Osteocyte (in vitro differentiated cells): ENCODE measurements at regions not wholly inside any gene's neighbourhood (a gene's known extent, or its start where the extent isn't known, plus 50 kb on each side); places are given as distances from the start of the nearest gene placed in this dataset.

ENCODE experiments used
- DNase-seq: peaks from one replicate; pipeline ENCODE4 v3.0.0; 2021; ENCODE audit warnings: mixed read lengths; ENCODE audit not compliant: unreplicated experiment; ENCODE audit errors: extremely low spot score
- H3K27ac Mint-ChIP-seq: one replicate; pipeline ENCODE4 v1.8.0; 2021; ENCODE audit warnings: mild to moderate bottlenecking, mixed read lengths; ENCODE audit not compliant: unreplicated experiment
- H3K27me3 Mint-ChIP-seq: one replicate; pipeline ENCODE4 v1.8.0; 2021; ENCODE audit warnings: mixed read lengths; ENCODE audit not compliant: unreplicated experiment
- H3K36me3 Mint-ChIP-seq: one replicate; pipeline ENCODE4 v1.8.0; 2021; ENCODE audit warnings: mixed read lengths; ENCODE audit not compliant: unreplicated experiment
- H3K4me1 Mint-ChIP-seq: one replicate; pipeline ENCODE4 v1.8.0; 2021; ENCODE audit warnings: mixed read lengths; ENCODE audit not compliant: unreplicated experiment
- H3K4me3 Mint-ChIP-seq: one replicate; pipeline ENCODE4 v1.8.0; 2021; ENCODE audit warnings: mild to moderate bottlenecking, moderate library complexity, mixed read lengths; ENCODE audit not compliant: unreplicated experiment
- H3K9me3 Mint-ChIP-seq: one replicate; pipeline ENCODE4 v1.8.0; 2021; ENCODE audit warnings: mixed read lengths; ENCODE audit not compliant: unreplicated experiment
- TF ChIP-seq, protein P1 (sequence below): fragments of 200-600 bp; sonication (generic); IDR thresholded peaks from 2 replicates; pipeline ENCODE4 v1.5.0; 2021; ENCODE audit warnings: antibody characterized with exemption, mild to moderate bottlenecking, moderate library complexity

DNA sequence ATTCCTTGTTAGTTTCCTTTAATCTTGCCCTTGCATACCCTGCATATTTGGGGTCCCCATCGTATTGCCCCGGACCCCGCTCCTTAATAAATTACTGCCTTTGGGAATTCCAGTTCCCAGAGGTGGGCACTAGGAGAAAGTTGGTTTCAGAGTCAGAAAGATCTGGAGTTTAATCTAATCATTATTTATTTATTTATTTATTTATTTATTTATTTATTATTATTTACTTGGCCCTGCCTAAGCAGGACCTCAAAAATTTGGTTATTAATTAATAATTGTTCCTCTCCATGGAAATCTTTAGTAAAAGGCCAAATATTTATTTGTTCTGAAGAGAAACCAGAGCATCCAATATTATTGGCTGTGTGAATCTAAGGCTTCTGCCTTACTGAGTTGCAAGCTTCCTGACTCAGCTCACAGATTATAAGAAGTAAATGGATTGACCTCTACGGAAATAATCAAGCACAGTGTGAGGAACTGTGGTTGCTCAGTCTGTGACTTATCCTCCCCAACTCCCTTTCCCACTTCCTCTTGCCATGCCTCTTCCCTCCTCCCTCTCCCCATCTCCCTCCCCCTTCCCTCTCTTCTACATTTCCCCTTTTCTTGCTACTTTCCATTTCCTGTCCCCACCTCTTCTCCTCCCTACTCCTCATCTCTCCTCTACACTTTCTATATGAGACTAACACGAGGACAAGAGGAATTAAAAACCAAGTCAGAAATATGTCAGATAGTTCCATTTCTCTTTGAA, 61.5 kb upstream of the AP1S2 start:
- no peaks in the 10 kb centered on the region for H3K36me3 Mint-ChIP-seq
- peaks cover 20% of the 10 kb centered on the region for H3K27me3 Mint-ChIP-seq
- peaks cover 7% of the 10 kb centered on the region for H3K9me3 Mint-ChIP-seq
- no peak for DNase-seq
- peaks cover 2% of the 10 kb centered on the region for H3K4me1 Mint-ChIP-seq
- TF ChIP-seq, protein P1, sequence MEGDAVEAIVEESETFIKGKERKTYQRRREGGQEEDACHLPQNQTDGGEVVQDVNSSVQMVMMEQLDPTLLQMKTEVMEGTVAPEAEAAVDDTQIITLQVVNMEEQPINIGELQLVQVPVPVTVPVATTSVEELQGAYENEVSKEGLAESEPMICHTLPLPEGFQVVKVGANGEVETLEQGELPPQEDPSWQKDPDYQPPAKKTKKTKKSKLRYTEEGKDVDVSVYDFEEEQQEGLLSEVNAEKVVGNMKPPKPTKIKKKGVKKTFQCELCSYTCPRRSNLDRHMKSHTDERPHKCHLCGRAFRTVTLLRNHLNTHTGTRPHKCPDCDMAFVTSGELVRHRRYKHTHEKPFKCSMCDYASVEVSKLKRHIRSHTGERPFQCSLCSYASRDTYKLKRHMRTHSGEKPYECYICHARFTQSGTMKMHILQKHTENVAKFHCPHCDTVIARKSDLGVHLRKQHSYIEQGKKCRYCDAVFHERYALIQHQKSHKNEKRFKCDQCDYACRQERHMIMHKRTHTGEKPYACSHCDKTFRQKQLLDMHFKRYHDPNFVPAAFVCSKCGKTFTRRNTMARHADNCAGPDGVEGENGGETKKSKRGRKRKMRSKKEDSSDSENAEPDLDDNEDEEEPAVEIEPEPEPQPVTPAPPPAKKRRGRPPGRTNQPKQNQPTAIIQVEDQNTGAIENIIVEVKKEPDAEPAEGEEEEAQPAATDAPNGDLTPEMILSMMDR = no peak
- no peak overlapping the region for H3K4me3 Mint-ChIP-seq
- no peak overlapping the region for H3K27ac Mint-ChIP-seq

DNA sequence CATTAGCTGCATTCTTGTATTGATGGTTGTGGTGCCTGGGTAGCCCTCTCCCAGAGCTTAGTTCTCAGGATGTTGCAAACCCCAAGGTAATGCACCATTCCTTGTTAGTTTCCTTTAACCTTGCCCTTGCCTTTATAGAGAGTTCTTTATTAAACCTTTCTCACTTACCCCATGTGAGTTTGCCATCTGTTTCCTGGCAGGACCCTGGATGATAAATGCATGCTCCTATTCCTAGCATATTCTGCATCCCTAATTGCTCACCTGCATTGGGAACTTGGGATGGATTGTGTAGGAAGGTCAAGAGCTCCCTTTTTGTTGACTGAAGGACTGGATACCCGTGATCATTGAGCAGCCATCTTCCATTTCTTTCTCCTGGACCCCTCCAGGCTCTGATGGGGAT, 59.9 kb upstream of the AP1S2 start:
- H3K4me3 Mint-ChIP-seq = no peak overlapping the region
- H3K4me1 Mint-ChIP-seq = peaks cover 2% of the 10 kb centered on the region
- TF ChIP-seq, protein P1 = no peak
- peaks cover 7% of the 10 kb centered on the region for H3K9me3 Mint-ChIP-seq
- no peak overlapping the region for H3K27ac Mint-ChIP-seq
- no peak for DNase-seq
- peaks cover 23% of the 10 kb centered on the region for H3K27me3 Mint-ChIP-seq
- no peaks in the 10 kb centered on the region for H3K36me3 Mint-ChIP-seq

DNA sequence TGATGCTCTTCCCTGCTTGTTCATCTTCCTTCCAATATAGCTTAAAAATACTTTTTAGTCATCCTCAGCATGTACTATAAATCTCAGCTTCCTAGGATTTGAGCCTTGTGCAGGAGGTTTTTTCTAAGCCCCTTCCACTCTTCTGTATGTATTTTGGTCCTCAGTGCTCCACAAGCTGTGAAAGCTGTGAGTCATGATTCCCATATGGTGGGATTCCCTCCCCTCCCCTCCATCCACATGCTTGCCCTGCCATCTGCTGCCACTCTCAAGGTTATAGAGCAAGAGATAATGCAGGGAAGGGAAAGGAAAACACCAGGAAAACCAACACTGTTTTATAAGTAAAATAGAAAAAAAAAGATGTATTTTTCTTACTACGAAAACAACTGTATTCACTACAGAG, 58.5 kb upstream of the AP1S2 start:
- TF ChIP-seq, protein P1 = no peak
- Mint-ChIP-seq H3K4me3 (no peak overlapping the region), H3K36me3 (no peaks in the 10 kb centered on the region), H3K27ac (no peak overlapping the region), H3K4me1 (peaks cover 2% of the 10 kb centered on the region), H3K9me3 (peaks cover 7% of the 10 kb centered on the region), H3K27me3 (peaks cover 21% of the 10 kb centered on the region)
- DNase-seq = no peak

DNA sequence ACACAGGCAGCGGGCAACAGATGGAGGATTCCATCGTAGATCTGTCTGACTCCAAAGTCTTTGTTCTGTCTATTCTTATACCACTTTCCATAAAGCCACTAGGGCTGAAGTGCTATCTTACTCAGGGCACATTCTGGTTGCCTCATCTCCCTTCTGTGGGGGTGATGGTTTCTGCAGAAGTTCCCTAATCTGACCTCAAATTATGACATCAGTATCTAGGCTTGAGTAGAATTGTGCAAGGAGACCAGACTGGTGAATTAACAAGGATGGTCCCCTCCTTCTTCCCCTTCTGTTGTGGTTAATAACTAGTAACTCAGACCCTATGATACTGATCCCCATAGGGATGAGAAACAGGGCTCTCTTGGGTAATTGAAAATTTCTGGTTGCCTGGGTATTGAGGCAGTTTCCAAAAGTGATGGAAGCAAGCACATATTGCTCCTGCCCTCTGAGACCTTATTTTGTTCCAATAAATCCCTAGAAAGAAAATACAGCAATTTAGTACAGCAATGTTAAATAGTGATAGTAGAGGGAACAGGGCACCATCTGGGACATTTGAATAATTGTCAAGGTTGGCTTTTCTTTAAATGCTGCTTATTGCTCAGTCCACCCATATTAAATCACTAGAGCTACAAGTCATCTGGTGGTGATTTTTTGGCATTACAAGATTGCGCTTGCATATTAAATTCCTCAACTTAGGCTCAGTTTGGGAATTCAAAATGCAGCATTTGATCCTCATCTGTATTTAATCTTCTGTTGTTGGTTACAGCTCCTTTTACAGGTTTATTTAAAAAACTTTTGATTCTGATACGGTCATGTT, 57.3 kb upstream of the AP1S2 start:
- Mint-ChIP-seq H3K27ac (no peak overlapping the region), H3K9me3 (no peaks in the 10 kb centered on the region), H3K36me3 (no peaks in the 10 kb centered on the region), H3K27me3 (peaks cover 14% of the 10 kb centered on the region), H3K4me3 (no peak overlapping the region), H3K4me1 (peaks cover 2% of the 10 kb centered on the region)
- no peak for DNase-seq
- TF ChIP-seq, protein P1 = no peak

DNA sequence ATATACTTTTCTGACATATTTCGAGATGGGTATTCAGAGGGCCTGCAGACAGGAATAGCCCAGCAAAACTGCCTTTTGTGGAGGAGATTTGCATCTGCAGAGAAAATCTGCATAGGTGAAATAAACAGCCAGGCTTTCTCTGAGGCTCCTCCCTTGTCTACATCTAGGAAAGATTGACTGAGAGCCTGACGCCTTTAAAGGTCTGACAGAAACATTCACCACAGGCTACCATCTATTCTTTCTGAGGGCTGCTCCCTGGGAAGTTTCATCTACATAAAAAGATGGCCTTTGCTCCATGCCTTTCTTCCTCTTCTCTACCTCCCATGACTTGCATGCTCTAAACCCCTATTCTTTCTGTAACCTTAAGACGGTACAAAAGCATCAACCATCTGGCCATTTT, 55.0 kb upstream of the AP1S2 start:
- Mint-ChIP-seq H3K4me3 (no peak overlapping the region), H3K4me1 (no peaks in the 10 kb centered on the region), H3K27ac (no peak overlapping the region), H3K36me3 (no peaks in the 10 kb centered on the region), H3K9me3 (no peaks in the 10 kb centered on the region), H3K27me3 (peaks cover 12% of the 10 kb centered on the region)
- no peak for DNase-seq
- TF ChIP-seq, protein P1 = no peak
